ENCODE measurements at regions not wholly inside any gene's neighbourhood (a gene's known extent, or its start where the extent isn't known, plus 50 kb on each side); places are given as distances from the start of the nearest gene placed in this dataset.

- TF ChIP-seq POLR2A (IDR thresholded peaks at IDR 0.05), result no peak
- TF ChIP-seq, protein P1, sequence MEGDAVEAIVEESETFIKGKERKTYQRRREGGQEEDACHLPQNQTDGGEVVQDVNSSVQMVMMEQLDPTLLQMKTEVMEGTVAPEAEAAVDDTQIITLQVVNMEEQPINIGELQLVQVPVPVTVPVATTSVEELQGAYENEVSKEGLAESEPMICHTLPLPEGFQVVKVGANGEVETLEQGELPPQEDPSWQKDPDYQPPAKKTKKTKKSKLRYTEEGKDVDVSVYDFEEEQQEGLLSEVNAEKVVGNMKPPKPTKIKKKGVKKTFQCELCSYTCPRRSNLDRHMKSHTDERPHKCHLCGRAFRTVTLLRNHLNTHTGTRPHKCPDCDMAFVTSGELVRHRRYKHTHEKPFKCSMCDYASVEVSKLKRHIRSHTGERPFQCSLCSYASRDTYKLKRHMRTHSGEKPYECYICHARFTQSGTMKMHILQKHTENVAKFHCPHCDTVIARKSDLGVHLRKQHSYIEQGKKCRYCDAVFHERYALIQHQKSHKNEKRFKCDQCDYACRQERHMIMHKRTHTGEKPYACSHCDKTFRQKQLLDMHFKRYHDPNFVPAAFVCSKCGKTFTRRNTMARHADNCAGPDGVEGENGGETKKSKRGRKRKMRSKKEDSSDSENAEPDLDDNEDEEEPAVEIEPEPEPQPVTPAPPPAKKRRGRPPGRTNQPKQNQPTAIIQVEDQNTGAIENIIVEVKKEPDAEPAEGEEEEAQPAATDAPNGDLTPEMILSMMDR (IDR thresholded peaks at IDR 0.05), result no peak
These were observed 157.8 kb downstream of the FGF18 start for GRCh38 chr5:171577042-171577758.

Data from right lobe of liver (tissue), 4 donors.